SK-N-SH (cell line): ENCODE measurements at regions not wholly inside any gene's neighbourhood (a gene's known extent, or its start where the extent isn't known, plus 50 kb on each side); places are given as distances from the start of the nearest gene placed in this dataset.

Experiments
- CTCF ChIA-PET: fragments of 300-600, 350-600 bp; formaldehyde crosslinking; extraction: SDS; loops from one replicate; lab custom pipeline; 2021; lab: Yijun Ruan, JAX
- POLR2A ChIA-PET: fragments of 350-600 bp; sonication (Branson Sonifier 250); formaldehyde crosslinking; extraction: SDS; loops from one replicate; lab custom pipeline; 2020; ENCODE audit warnings: antibody characterized with exemption, inconsistent platforms; lab: Yijun Ruan, JAX
- DNase-seq: peaks from one replicate; pipeline ENCODE4 v3.0.0; 2012
- H2AFZ ChIP-seq: fragments of 200-600 bp; sonication (generic); 2 replicates; pipeline ENCODE4 v1.8.1; 2016; ENCODE audit warnings: antibody characterized with exemption, mild to moderate bottlenecking, low read depth
- H3F3A ChIP-seq: fragments of 200-600 bp; sonication (generic); replicated peaks from 2 replicates; pipeline ENCODE3; 2016; ENCODE audit warnings: antibody characterized with exemption, mild to moderate bottlenecking; ENCODE audit not compliant: insufficient read depth
- H3K27ac ChIP-seq, 2 experiments: fragments of 200-500 bp in 1 of 2; fragments of 200-600 bp in 1 of 2; sonication (Bioruptor generic) in 1 of 2; sonication (generic), shearing (Covaris generic) in 1 of 2; 2 replicates each; pipeline versions ENCODE4 v1.5.1 to v1.6.1; 2014 to 2016; ENCODE audit warnings: low read depth in 2 of 2, inconsistent platforms in 1 of 2, low read length in 1 of 2, mild to moderate bottlenecking in 1 of 2, mixed read lengths in 1 of 2
- H3K27me3 ChIP-seq: fragments of 200-600 bp; sonication (generic), shearing (Covaris generic); 2 replicates; pipeline ENCODE4 v1.6.1; 2016; ENCODE audit warnings: mixed run types; ENCODE audit not compliant: insufficient read depth
- H3K36me3 ChIP-seq, 2 experiments: fragments of 200-500 bp in 1 of 2; fragments of 200-600 bp in 1 of 2; sonication (Bioruptor generic) in 1 of 2; sonication (generic) in 1 of 2; replicated peaks in 1 of 2; 2 replicates each; pipeline versions ENCODE3 to v1.5.1; 2014 to 2016; ENCODE audit warnings: low read length in 1 of 2, mild to moderate bottlenecking in 1 of 2; ENCODE audit not compliant: insufficient read depth in 2 of 2, control insufficient read depth in 1 of 2
- H3K4me1 ChIP-seq, 2 experiments: fragments of 200-500 bp in 1 of 2; fragments of 200-600 bp in 1 of 2; sonication (Bioruptor generic) in 1 of 2; sonication (generic), shearing (Covaris generic) in 1 of 2; 2 replicates each; pipeline versions ENCODE4 v1.5.1 to v1.6.1; 2014 to 2016; ENCODE audit warnings: low read depth in 1 of 2, low read length in 1 of 2, mixed run types in 1 of 2; ENCODE audit not compliant: insufficient read depth in 2 of 2, control insufficient read depth in 1 of 2
- H3K4me2 ChIP-seq: fragments of 200-600 bp; sonication (generic), shearing (Covaris generic); 2 replicates; pipeline ENCODE4 v1.6.1; 2017; ENCODE audit warnings: mixed run types
- H3K4me3 ChIP-seq, 2 experiments: fragments of 200-500 bp in 1 of 2; fragments of 200-600 bp in 1 of 2; sonication (Bioruptor generic) in 1 of 2; sonication (generic), shearing (Covaris generic) in 1 of 2; 2 replicates each; pipeline versions ENCODE4 v1.5.1 to v1.8.1; 2014 to 2016; ENCODE audit warnings: low read depth in 2 of 2, inconsistent platforms in 1 of 2, low read length in 1 of 2, mild to moderate bottlenecking in 1 of 2, mixed read lengths in 1 of 2, moderate library complexity in 1 of 2
- H3K79me2 ChIP-seq: fragments of 200-600 bp; sonication (generic); 2 replicates; pipeline ENCODE4 v1.8.1; 2017; ENCODE audit warnings: mild to moderate bottlenecking; ENCODE audit not compliant: insufficient read depth
- H3K9ac ChIP-seq: fragments of 200-600 bp; sonication (generic); 2 replicates; pipeline ENCODE4 v1.6.1; 2017; ENCODE audit warnings: mixed run types
- H3K9me2 ChIP-seq: fragments of 200-600 bp; sonication (generic); 2 replicates; pipeline ENCODE4 v1.6.1; 2017; ENCODE audit warnings: mixed run types
- H3K9me3 ChIP-seq: fragments of 200-600 bp; sonication (generic); 2 replicates; pipeline ENCODE4 v1.6.1; 2017; ENCODE audit warnings: mixed run types, mild to moderate bottlenecking, moderate library complexity
- H4K20me1 ChIP-seq: fragments of 200-600 bp; sonication (generic); 2 replicates; pipeline ENCODE4 v1.6.1; 2017; ENCODE audit warnings: mild to moderate bottlenecking, mixed run types; ENCODE audit not compliant: insufficient read depth
- CHD2 ChIP-seq: fragments of 150-350 bp; IDR thresholded peaks from 2 replicates; pipeline ENCODE4 v1.6.1; 2018; ENCODE audit warnings: low read length; ENCODE audit not compliant: partially characterized antibody
- ELF1 ChIP-seq: IDR thresholded peaks from 2 replicates; pipeline ENCODE4 v1.4.0; 2012
- EP300 ChIP-seq, 2 experiments: IDR thresholded peaks; 2 replicates each; pipeline versions ENCODE4 v1.4.0 to v1.6.1; 2012; ENCODE audit warnings: borderline replicate concordance in 1 of 2, low read depth in 1 of 2, low read length in 1 of 2
- FOSL2 ChIP-seq: IDR thresholded peaks from 2 replicates; pipeline ENCODE4 v1.4.0; 2012; ENCODE audit warnings: low read depth, mild to moderate bottlenecking, moderate library complexity, borderline replicate concordance
- FOXJ3 ChIP-seq: sonication (generic); formaldehyde crosslinking; IDR thresholded peaks from 2 replicates; pipeline ENCODE4 v1.5.1; 2020; ENCODE audit warnings: mild to moderate bottlenecking, missing genetic modification reagents
- FOXM1 ChIP-seq: IDR thresholded peaks from 2 replicates; pipeline ENCODE4 v1.4.0; 2012; ENCODE audit warnings: low read depth, mild to moderate bottlenecking
- IRF3 ChIP-seq: fragments of 150-350 bp; IDR thresholded peaks from 2 replicates; pipeline ENCODE4 v1.6.1; 2016; ENCODE audit warnings: mild to moderate bottlenecking, low read depth, low read length
- MAX ChIP-seq: IDR thresholded peaks from 2 replicates; pipeline ENCODE4 v1.4.0; 2012; ENCODE audit warnings: low read depth
- MEF2A ChIP-seq: IDR thresholded peaks from 2 replicates; pipeline ENCODE4 v1.4.0; 2012; ENCODE audit warnings: low read depth, borderline replicate concordance
- MXI1 ChIP-seq: IDR thresholded peaks from 2 replicates; pipeline ENCODE4 v1.6.1; 2012; ENCODE audit warnings: mild to moderate bottlenecking, low read depth, low read length, improper control_type of control experiment
- NFIC ChIP-seq: IDR thresholded peaks from 2 replicates; pipeline ENCODE4 v1.4.0; 2012; ENCODE audit warnings: borderline replicate concordance
- NRF1 ChIP-seq: IDR thresholded peaks from 2 replicates; pipeline ENCODE4 v1.6.1; 2012; ENCODE audit warnings: low read depth, mild to moderate bottlenecking, low read length
- POLR2AphosphoS5 ChIP-seq: IDR thresholded peaks from 2 replicates; pipeline ENCODE4 v1.6.1; 2012; ENCODE audit warnings: low read depth, low read length
- RAD21 ChIP-seq: IDR thresholded peaks from 2 replicates; pipeline ENCODE4 v1.6.1; 2012; ENCODE audit warnings: mild to moderate bottlenecking, low read length
- RXRA ChIP-seq: IDR thresholded peaks from 2 replicates; pipeline ENCODE4 v1.4.0; 2012; ENCODE audit warnings: low read depth, mild to moderate bottlenecking, borderline replicate concordance
- SIN3A ChIP-seq: IDR thresholded peaks from 2 replicates; pipeline ENCODE4 v1.6.1; 2012; ENCODE audit warnings: low read depth, mild to moderate bottlenecking, low read length, moderate library complexity, borderline replicate concordance
- SMC3 ChIP-seq: IDR thresholded peaks from 2 replicates; pipeline ENCODE4 v1.6.1; 2012; ENCODE audit warnings: low read depth, low read length, improper control_type of control experiment
- TAF1 ChIP-seq: IDR thresholded peaks from 2 replicates; pipeline ENCODE4 v1.6.1; 2012; ENCODE audit warnings: low read depth, mild to moderate bottlenecking, low read length, moderate library complexity, borderline replicate concordance
- TCF12 ChIP-seq: IDR thresholded peaks from 2 replicates; pipeline ENCODE4 v1.4.0; 2012
- TEAD4 ChIP-seq: IDR thresholded peaks from 2 replicates; pipeline ENCODE4 v1.4.0; 2012; ENCODE audit warnings: mild to moderate bottlenecking, borderline replicate concordance; ENCODE audit not compliant: insufficient read depth
- USF2 ChIP-seq: fragments of 150-350 bp; IDR thresholded peaks from 2 replicates; pipeline ENCODE4 v1.6.1; 2017; ENCODE audit warnings: antibody characterized with exemption, low read length, low read depth, borderline replicate concordance
- ZBTB33 ChIP-seq: IDR thresholded peaks from 2 replicates; pipeline ENCODE4 v1.4.0; 2012; ENCODE audit warnings: low read depth, borderline replicate concordance
- WGBS: methylation state at CpG from one replicate; pipeline ENCODE4 v1.1.6; 2017; ENCODE audit warnings: low lambda C conversion rate; 5-methylcytosine and 5-hydroxymethylcytosine counted together

- no peak for TF ChIP-seq ZBTB33
- TF ChIP-seq, all 33 proteins: peak for 0
These were observed 1589.4 kb upstream of the TENM4 start (continued) for GRCh38 chr11:81030186-81030585.

GRCh38 chr11:81026032-81026431 lies 1585.2 kb upstream of the TENM4 start:
- Histone ChIP-seq H3K9me3 (no peaks in the 10 kb centered on the region), H3K27ac (no peak overlapping the region), H3K4me1 (peaks cover 2 to 12% of the 10 kb centered on the region in 2 experiments; a peak in 2 of 4 replicates), H3K36me3 (no peaks in the 10 kb centered on the region), H3K4me3 (no peak overlapping the region), H3F3A (no peaks in the 10 kb centered on the region), H3K4me2 (no peak overlapping the region), H3K79me2 (no peaks in the 10 kb centered on the region), H2AFZ (no peak overlapping the region), H3K9me2 (no peaks in the 10 kb centered on the region), H3K27me3 (no peaks in the 10 kb centered on the region), H3K9ac (no peak overlapping the region), H4K20me1 (no peaks in the 10 kb centered on the region)
- ChIA-PET POLR2A (no interaction called here), CTCF (no interaction called here)
- WGBS: 54% methylated on average over 1 of the region's 1 CpG
- DNase-seq: no peak
- no peak for TF ChIP-seq CHD2
- no peak for TF ChIP-seq SMC3
- no peak for TF ChIP-seq TAF1
- TF ChIP-seq RAD21: no peak
- TF ChIP-seq MEF2A: no peak
- TF ChIP-seq NFIC: no peak
- TF ChIP-seq FOXJ3 (CRISPR knock-in tag): no peak
- TF ChIP-seq TEAD4: no peak
- no peak for TF ChIP-seq TCF12
- no peak for TF ChIP-seq USF2
- no peak for TF ChIP-seq SIN3A
- no peak for TF ChIP-seq FOXM1
- TF ChIP-seq FOSL2: no peak

- Histone ChIP-seq H3K4me2 (no peak overlapping the region), H4K20me1 (no peaks in the 10 kb centered on the region), H3K9me2 (no peaks in the 10 kb centered on the region), H2AFZ (no peak overlapping the region), H3K4me3 (no peak overlapping the region), H3K79me2 (no peaks in the 10 kb centered on the region), H3K9ac (no peak overlapping the region), H3K36me3 (no peaks in the 10 kb centered on the region), H3K27me3 (no peaks in the 10 kb centered on the region), H3K4me1 (peaks cover 2 to 12% of the 10 kb centered on the region in 2 experiments; a peak in 2 of 4 replicates), H3K27ac (no peak overlapping the region), H3K9me3 (no peaks in the 10 kb centered on the region), H3F3A (no peaks in the 10 kb centered on the region)
- POLR2A ChIA-PET: no interaction called here
- WGBS: 20% methylated on average over 1 of the region's 1 CpG
- no peak for DNase-seq
- CTCF ChIA-PET: no interaction called here
- no peak for TF ChIP-seq TEAD4
- no peak for TF ChIP-seq MEF2A
- TF ChIP-seq POLR2AphosphoS5: no peak
- TF ChIP-seq MXI1: no peak
- TF ChIP-seq EP300 (IDR thresholded peaks at IDR 0.05; ENCODE audit: borderline replicate concordance in 1 of 2, low read depth in 1 of 2, low read length in 1 of 2): no peak
- no peak for TF ChIP-seq IRF3
- no peak for TF ChIP-seq MAX
- no peak for TF ChIP-seq TAF1
- TF ChIP-seq ZBTB33: no peak
- TF ChIP-seq ELF1: no peak
- no peak for TF ChIP-seq TCF12
- no peak for TF ChIP-seq NRF1
- TF ChIP-seq RXRA: no peak
These were observed 1581.2 kb upstream of the TENM4 start for GRCh38 chr11:81022057-81022456.
